Glomerular visceral epithelial cell (primary cell): ENCODE measurements at regions not wholly inside any gene's neighbourhood (a gene's known extent, or its start where the extent isn't known, plus 50 kb on each side); places are given as distances from the start of the nearest gene placed in this dataset.
"Not testable (repeated sequence)": the region's sequence is repeated elsewhere in the genome, so short reads cannot be mapped to it uniquely, and the experiment has no call there.

Experiments used
- DNase-seq: peaks from one replicate; pipeline ENCODE4 v3.0.0-alpha.2; 2016; ENCODE audit errors: extremely low spot score

GRCh38 chr1:121573881-121574504 is 389.2 kb downstream of the SRGAP2C start:
- not testable (repeated sequence) for DNase-seq

- not testable (repeated sequence) for DNase-seq
Measured at GRCh38 chr1:121574505-121574899, 389.7 kb downstream of the SRGAP2C start.

GRCh38 chr1:121582898-121583297 is 398.1 kb downstream of the SRGAP2C start:
- DNase-seq: not testable (repeated sequence)

GRCh38 chr1:121586369-121587229 is 401.8 kb downstream of the SRGAP2C start:
- no peak for DNase-seq

GRCh38 chr1:121587230-121587569 is 402.4 kb downstream of the SRGAP2C start:
- DNase-seq: no peak

- DNase-seq: no peak
Measured at GRCh38 chr1:121587777-121588176, 403.0 kb downstream of the SRGAP2C start.

GRCh38 chr1:121594096-121594495 is 409.3 kb downstream of the SRGAP2C start:
- DNase-seq: no peak

- DNase-seq: no peak
Measured at GRCh38 chr1:121595089-121595488, 410.3 kb downstream of the SRGAP2C start.

GRCh38 chr1:121604843-121605444 is 420.2 kb downstream of the SRGAP2C start:
- not testable (repeated sequence) for DNase-seq

GRCh38 chr1:121607499-121607898 is 422.7 kb downstream of the SRGAP2C start:
- not testable (repeated sequence) for DNase-seq
